ENCODE measurements at regions not wholly inside any gene's neighbourhood (a gene's known extent, or its start where the extent isn't known, plus 50 kb on each side); places are given as distances from the start of the nearest gene placed in this dataset.

DNA sequence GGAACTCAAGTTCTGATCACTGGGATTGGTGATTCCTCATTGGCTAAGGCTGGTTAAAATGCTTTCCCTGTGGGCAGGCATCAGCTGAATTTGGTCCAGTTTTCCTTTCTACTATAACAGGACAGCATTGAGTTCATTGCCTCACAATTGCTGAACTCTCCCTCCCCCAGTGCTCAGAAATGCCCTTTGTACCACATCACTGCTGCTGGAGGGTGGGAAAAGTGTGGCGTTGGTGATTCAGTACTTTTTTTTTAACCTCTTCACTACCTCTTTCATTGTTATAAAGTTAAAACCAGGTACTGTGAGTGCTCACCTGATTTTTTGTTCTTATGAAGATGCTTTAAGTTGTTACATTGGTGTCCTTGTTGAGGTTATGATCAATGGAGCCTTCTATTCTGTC lies 69.3 kb upstream of the IL2 start:
- no peak for TF ChIP-seq POLR2A (IDR thresholded peaks at IDR 0.05)
- TF ChIP-seq, protein P1, sequence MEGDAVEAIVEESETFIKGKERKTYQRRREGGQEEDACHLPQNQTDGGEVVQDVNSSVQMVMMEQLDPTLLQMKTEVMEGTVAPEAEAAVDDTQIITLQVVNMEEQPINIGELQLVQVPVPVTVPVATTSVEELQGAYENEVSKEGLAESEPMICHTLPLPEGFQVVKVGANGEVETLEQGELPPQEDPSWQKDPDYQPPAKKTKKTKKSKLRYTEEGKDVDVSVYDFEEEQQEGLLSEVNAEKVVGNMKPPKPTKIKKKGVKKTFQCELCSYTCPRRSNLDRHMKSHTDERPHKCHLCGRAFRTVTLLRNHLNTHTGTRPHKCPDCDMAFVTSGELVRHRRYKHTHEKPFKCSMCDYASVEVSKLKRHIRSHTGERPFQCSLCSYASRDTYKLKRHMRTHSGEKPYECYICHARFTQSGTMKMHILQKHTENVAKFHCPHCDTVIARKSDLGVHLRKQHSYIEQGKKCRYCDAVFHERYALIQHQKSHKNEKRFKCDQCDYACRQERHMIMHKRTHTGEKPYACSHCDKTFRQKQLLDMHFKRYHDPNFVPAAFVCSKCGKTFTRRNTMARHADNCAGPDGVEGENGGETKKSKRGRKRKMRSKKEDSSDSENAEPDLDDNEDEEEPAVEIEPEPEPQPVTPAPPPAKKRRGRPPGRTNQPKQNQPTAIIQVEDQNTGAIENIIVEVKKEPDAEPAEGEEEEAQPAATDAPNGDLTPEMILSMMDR (IDR thresholded peaks at IDR 0.05): no peak
